A673 (cell line): ENCODE measurements at regions not wholly inside any gene's neighbourhood (a gene's known extent, or its start where the extent isn't known, plus 50 kb on each side); places are given as distances from the start of the nearest gene placed in this dataset.

Experiments used
- BruUV-seq: library from RNA; stranded (reverse); fragments of 400-500 nt; replicated peaks from 2 replicates; lab custom pipeline; 2021; lab: Mats Ljungman, UMichigan
- CTCF ChIA-PET: fragments of 300-600 bp; sonication (Branson Sonifier 250); formaldehyde crosslinking; loops from one replicate; lab custom pipeline; 2022; ENCODE audit warnings: antibody characterized with exemption; lab: Charles Lee
- POLR2A ChIA-PET: fragments of 300-600 bp; sonication (Branson Sonifier 250); formaldehyde crosslinking; loops from one replicate; lab custom pipeline; 2022; ENCODE audit warnings: antibody characterized with exemption; ENCODE audit not compliant: low non-redundant PET; lab: Charles Lee
- DNase-seq: peaks from one replicate; pipeline ENCODE4 v3.0.0-alpha.2; 2015; ENCODE audit warnings: low spot score
- H3K27ac ChIP-seq: fragments of 200-600 bp; sonication (generic); 2 replicates; pipeline ENCODE4 v1.5.1; 2016; ENCODE audit warnings: mixed run types, low read depth, mild to moderate bottlenecking, mixed read lengths, antibody characterized with exemption, low read length; ENCODE audit not compliant: poor library complexity, severe bottlenecking
- H3K27me3 ChIP-seq: fragments of 200-600 bp; sonication (generic); replicated peaks from 2 replicates; pipeline ENCODE4 v1.6.1; 2017; ENCODE audit warnings: mixed run types, low read depth, mild to moderate bottlenecking, mixed read lengths, antibody characterized with exemption, low read length; ENCODE audit not compliant: insufficient read depth, poor library complexity
- H3K36me3 ChIP-seq: fragments of 200-600 bp; sonication (generic); 2 replicates; pipeline ENCODE4 v1.6.1; 2016; ENCODE audit warnings: mixed run types, mild to moderate bottlenecking, mixed read lengths, antibody characterized with exemption, low read length; ENCODE audit not compliant: insufficient read depth, poor library complexity, severe bottlenecking
- H3K4me1 ChIP-seq: fragments of 200-600 bp; sonication (generic); 2 replicates; pipeline ENCODE4 v1.6.1; 2017; ENCODE audit warnings: mixed run types, mild to moderate bottlenecking, mixed read lengths, antibody characterized with exemption, low read length; ENCODE audit not compliant: insufficient read depth, poor library complexity, severe bottlenecking
- H3K4me3 ChIP-seq: fragments of 200-600 bp; sonication (generic); 2 replicates; pipeline ENCODE4 v1.5.1; 2016; ENCODE audit warnings: low read depth, mixed run types, mild to moderate bottlenecking, mixed read lengths, low read length; ENCODE audit not compliant: poor library complexity, severe bottlenecking
- H3K9me3 ChIP-seq: fragments of 200-600 bp; sonication (generic); 2 replicates; pipeline ENCODE4 v1.6.1; 2016; ENCODE audit warnings: mixed run types, low read depth, mild to moderate bottlenecking, mixed read lengths, antibody characterized with exemption, low read length; ENCODE audit not compliant: poor library complexity, severe bottlenecking
- CTCF ChIP-seq: fragments of 300-800, 200-600 bp; sonication (generic); conservative IDR thresholded peaks from 2 replicates; pipeline ENCODE4 v1.5.1; 2017; ENCODE audit warnings: low read depth, mild to moderate bottlenecking, antibody characterized with exemption, low read length, moderate library complexity, mixed read lengths
- EZH2 ChIP-seq: fragments of 200-600 bp; sonication (generic); IDR thresholded peaks from 2 replicates; pipeline ENCODE4 v1.6.1; 2017; ENCODE audit warnings: borderline replicate concordance, low read depth, mild to moderate bottlenecking, mixed read lengths, antibody characterized with exemption, low read length; ENCODE audit not compliant: poor library complexity, severe bottlenecking
- intact Hi-C: fragments of 100-400 bp; cut with micrococcal nuclease; formaldehyde crosslinking; loops from one replicate; pipeline ENCODE4 v1.10.0; 2022; ENCODE audit not compliant: unreplicated experiment

GRCh38 chr14:54083549-54084239, 127.1 kb upstream of the BMP4 start:
- Histone ChIP-seq H3K4me1 (no peaks in the 10 kb centered on the region), H3K4me3 (no peak overlapping the region), H3K9me3 (no peaks in the 10 kb centered on the region), H3K27ac (no peak overlapping the region), H3K27me3 (peaks cover 4% of the 10 kb centered on the region), H3K36me3 (no peaks in the 10 kb centered on the region)
- DNase-seq = no peak
- ChIA-PET POLR2A (no interaction called here), CTCF (no interaction called here)
- BruUV-seq = no TSS peak
- intact Hi-C loops = no loop called here
- no peak for TF ChIP-seq EZH2
- no peak for TF ChIP-seq CTCF

- H3K27me3 ChIP-seq = peaks cover 4% of the 10 kb centered on the region
- no peak overlapping the region for H3K4me3 ChIP-seq
- H3K9me3 ChIP-seq = no peaks in the 10 kb centered on the region
- intact Hi-C loops = no loop called here
- DNase-seq = no peak
- no peaks in the 10 kb centered on the region for H3K36me3 ChIP-seq
- no peaks in the 10 kb centered on the region for H3K4me1 ChIP-seq
- CTCF ChIA-PET = no interaction called here
- BruUV-seq = no TSS peak
- no peak overlapping the region for H3K27ac ChIP-seq
- TF ChIP-seq EZH2 (no peak), CTCF (no peak)
- POLR2A ChIA-PET = no interaction called here
These were observed 128.7 kb upstream of the BMP4 start for GRCh38 chr14:54085232-54085761.

GRCh38 chr14:54085841-54086240, 129.2 kb upstream of the BMP4 start:
- ChIA-PET CTCF (no interaction called here), POLR2A (no interaction called here)
- H3K9me3 ChIP-seq = no peaks in the 10 kb centered on the region
- no peak for DNase-seq
- H3K4me1 ChIP-seq = no peaks in the 10 kb centered on the region
- peaks cover 4% of the 10 kb centered on the region for H3K27me3 ChIP-seq
- BruUV-seq = no TSS peak
- no peak overlapping the region for H3K4me3 ChIP-seq
- intact Hi-C loops = no loop called here
- H3K27ac ChIP-seq = no peak overlapping the region
- no peak for TF ChIP-seq EZH2
- TF ChIP-seq CTCF = no peak
- no peaks in the 10 kb centered on the region for H3K36me3 ChIP-seq
